ENCODE measurements at regions not wholly inside any gene's neighbourhood (a gene's known extent, or its start where the extent isn't known, plus 50 kb on each side); places are given as distances from the start of the nearest gene placed in this dataset.

- TF ChIP-seq, protein P1, sequence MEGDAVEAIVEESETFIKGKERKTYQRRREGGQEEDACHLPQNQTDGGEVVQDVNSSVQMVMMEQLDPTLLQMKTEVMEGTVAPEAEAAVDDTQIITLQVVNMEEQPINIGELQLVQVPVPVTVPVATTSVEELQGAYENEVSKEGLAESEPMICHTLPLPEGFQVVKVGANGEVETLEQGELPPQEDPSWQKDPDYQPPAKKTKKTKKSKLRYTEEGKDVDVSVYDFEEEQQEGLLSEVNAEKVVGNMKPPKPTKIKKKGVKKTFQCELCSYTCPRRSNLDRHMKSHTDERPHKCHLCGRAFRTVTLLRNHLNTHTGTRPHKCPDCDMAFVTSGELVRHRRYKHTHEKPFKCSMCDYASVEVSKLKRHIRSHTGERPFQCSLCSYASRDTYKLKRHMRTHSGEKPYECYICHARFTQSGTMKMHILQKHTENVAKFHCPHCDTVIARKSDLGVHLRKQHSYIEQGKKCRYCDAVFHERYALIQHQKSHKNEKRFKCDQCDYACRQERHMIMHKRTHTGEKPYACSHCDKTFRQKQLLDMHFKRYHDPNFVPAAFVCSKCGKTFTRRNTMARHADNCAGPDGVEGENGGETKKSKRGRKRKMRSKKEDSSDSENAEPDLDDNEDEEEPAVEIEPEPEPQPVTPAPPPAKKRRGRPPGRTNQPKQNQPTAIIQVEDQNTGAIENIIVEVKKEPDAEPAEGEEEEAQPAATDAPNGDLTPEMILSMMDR (IDR thresholded peaks at IDR 0.05) = no peak
- TF ChIP-seq POLR2AphosphoS5 (IDR thresholded peaks at IDR 0.05) (no peak), EP300 (IDR thresholded peaks at IDR 0.05) (no peak), POLR2A (IDR thresholded peaks at IDR 0.05) (no peak)
These were observed 143.3 kb downstream of the CD83 start for GRCh38 chr6:14260839-14261238.

Data from upper lobe of left lung (tissue), 4 donors.